ENCODE measurements at regions not wholly inside any gene's neighbourhood (a gene's known extent, or its start where the extent isn't known, plus 50 kb on each side); places are given as distances from the start of the nearest gene placed in this dataset.

DNA sequence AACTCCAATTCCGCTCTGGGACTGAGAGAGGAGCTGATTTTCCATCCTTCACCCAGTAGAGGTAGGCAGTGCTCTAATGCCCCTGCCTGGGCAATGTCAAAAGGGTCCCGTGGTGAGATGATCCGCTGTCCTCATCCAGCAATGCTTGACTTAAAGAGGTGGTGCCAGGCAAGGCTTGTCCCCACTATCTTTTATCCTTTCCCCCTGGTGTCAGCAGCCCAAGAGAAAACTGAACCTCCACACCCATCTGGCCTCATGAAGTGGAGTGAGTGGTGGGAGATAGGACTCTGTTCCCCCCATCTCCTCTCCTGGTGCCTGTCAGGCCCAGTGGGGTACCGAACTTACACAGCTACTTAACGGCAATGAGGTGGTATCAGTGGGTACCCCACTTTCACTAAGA is 107.1 kb downstream of the ABHD5 start:
- no peak overlapping the region for H2BK15ac ChIP-seq (ENCODE audit: low read depth, low read length)
- H3K9ac ChIP-seq (ENCODE audit: low read depth, low read length): no peak overlapping the region
- no peaks in the 10 kb centered on the region for H4K20me1 ChIP-seq (ENCODE audit: insufficient read depth, low read length)
- dilution Hi-C loops (cut with HindIII; ENCODE audit: low sequenced_read_pairs, unreplicated experiment) (no loop called here), intact Hi-C loops (cut with micrococcal nuclease) (no loop called here), in situ Hi-C loops (cut with MboI; ENCODE audit: low sequenced_read_pairs) (no loop called here)
- no peak overlapping the region for H2AK9ac ChIP-seq (replicated peaks; ENCODE audit: low read depth, low read length, poor library complexity)
- no peak overlapping the region for H3K4me3 ChIP-seq (ENCODE audit: insufficient read depth, low read depth, low read length)
- no peak overlapping the region for H4K8ac ChIP-seq (ENCODE audit: low read depth in 2 of 2, low read length in 2 of 2)
- H2BK5ac ChIP-seq (ENCODE audit: low read depth, low read length, poor library complexity, severe bottlenecking): no peak overlapping the region
- no peak overlapping the region for H3K56ac ChIP-seq (ENCODE audit: extremely low read depth, insufficient read depth, low read length)
- WGBS, 2 experiments (ENCODE audit: extremely low coverage in 2 of 2, insufficient read length in 1 of 2): no CpG with 5 or more reads among the region's 5 CpGs
- H3K36me3 ChIP-seq (ENCODE audit: control insufficient read depth, insufficient read depth, low read length): no peaks in the 10 kb centered on the region
- ATAC-seq (ENCODE audit: low read depth) (no peak), DNase-seq (no peak)
- H2BK120ac ChIP-seq (ENCODE audit: low read depth, low read length): no peak overlapping the region
- H3K23ac ChIP-seq (ENCODE audit: low read depth, low read length): no peak overlapping the region
- no peak overlapping the region for H4K91ac ChIP-seq (ENCODE audit: insufficient read depth, low read depth, low read length)
- H3K4me1 ChIP-seq (ENCODE audit: control insufficient read depth, insufficient read depth, low read length): no peaks in the 10 kb centered on the region; the same call in 1 of the 2 replicates
- H4K5ac ChIP-seq (ENCODE audit: low read depth, low read length): no peak overlapping the region
- no peak for TF ChIP-seq RFX5 (IDR thresholded peaks at IDR 0.05; ENCODE audit: low read depth, low read length)
- TF ChIP-seq BHLHE40 (IDR thresholded peaks at IDR 0.05; ENCODE audit: low read depth, low read length): no peak
- no peak for TF ChIP-seq USF2 (IDR thresholded peaks at IDR 0.05; ENCODE audit: low read depth, low read length)
- no peak for TF ChIP-seq CHD1 (IDR thresholded peaks at IDR 0.05; ENCODE audit: low read depth, low read length)
- TF ChIP-seq NFE2L2 (IDR thresholded peaks at IDR 0.05; ENCODE audit: low read depth, low read length): no peak
- no peak for TF ChIP-seq CEBPB (IDR thresholded peaks at IDR 0.05; ENCODE audit: low read depth, low read length)
- TF ChIP-seq, protein P1, sequence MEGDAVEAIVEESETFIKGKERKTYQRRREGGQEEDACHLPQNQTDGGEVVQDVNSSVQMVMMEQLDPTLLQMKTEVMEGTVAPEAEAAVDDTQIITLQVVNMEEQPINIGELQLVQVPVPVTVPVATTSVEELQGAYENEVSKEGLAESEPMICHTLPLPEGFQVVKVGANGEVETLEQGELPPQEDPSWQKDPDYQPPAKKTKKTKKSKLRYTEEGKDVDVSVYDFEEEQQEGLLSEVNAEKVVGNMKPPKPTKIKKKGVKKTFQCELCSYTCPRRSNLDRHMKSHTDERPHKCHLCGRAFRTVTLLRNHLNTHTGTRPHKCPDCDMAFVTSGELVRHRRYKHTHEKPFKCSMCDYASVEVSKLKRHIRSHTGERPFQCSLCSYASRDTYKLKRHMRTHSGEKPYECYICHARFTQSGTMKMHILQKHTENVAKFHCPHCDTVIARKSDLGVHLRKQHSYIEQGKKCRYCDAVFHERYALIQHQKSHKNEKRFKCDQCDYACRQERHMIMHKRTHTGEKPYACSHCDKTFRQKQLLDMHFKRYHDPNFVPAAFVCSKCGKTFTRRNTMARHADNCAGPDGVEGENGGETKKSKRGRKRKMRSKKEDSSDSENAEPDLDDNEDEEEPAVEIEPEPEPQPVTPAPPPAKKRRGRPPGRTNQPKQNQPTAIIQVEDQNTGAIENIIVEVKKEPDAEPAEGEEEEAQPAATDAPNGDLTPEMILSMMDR (conservative IDR thresholded peaks at IDR 0.05; ENCODE audit: low read depth, low read length): no peak
- no peak for TF ChIP-seq RAD21 (IDR thresholded peaks at IDR 0.05; ENCODE audit: low read length)
- TF ChIP-seq FOS (IDR thresholded peaks at IDR 0.05; ENCODE audit: low read depth, low read length): no peak
- TF ChIP-seq POLR2A (IDR thresholded peaks at IDR 0.05; ENCODE audit: low read depth, low read length): no peak
- TF ChIP-seq, protein P2, sequence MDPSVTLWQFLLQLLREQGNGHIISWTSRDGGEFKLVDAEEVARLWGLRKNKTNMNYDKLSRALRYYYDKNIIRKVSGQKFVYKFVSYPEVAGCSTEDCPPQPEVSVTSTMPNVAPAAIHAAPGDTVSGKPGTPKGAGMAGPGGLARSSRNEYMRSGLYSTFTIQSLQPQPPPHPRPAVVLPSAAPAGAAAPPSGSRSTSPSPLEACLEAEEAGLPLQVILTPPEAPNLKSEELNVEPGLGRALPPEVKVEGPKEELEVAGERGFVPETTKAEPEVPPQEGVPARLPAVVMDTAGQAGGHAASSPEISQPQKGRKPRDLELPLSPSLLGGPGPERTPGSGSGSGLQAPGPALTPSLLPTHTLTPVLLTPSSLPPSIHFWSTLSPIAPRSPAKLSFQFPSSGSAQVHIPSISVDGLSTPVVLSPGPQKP (IDR thresholded peaks at IDR 0.05; ENCODE audit: borderline replicate concordance, low read depth, low read length): no peak
- no peak for TF ChIP-seq MXI1 (IDR thresholded peaks at IDR 0.05; ENCODE audit: borderline replicate concordance, low read depth, low read length)
- TF ChIP-seq RCOR1 (IDR thresholded peaks at IDR 0.05; ENCODE audit: insufficient replicate concordance, low read length): no peak
- no peak for TF ChIP-seq MAZ (IDR thresholded peaks at IDR 0.05; ENCODE audit: borderline replicate concordance, low read depth, low read length)
- TF ChIP-seq SMC3 (IDR thresholded peaks at IDR 0.05; ENCODE audit: low read depth, low read length): no peak
- no peaks in the 10 kb centered on the region for H3K9me1 ChIP-seq (ENCODE audit: insufficient read depth, low read length)
- H2BK20ac ChIP-seq (ENCODE audit: low read depth, low read length): no peak overlapping the region
- BruUV-seq (replicated peaks): no TSS peak
- no peak overlapping the region for H3K27ac ChIP-seq (ENCODE audit: insufficient read depth, low read length)
- no peak overlapping the region for H3K4ac ChIP-seq (ENCODE audit: low read depth, low read length)
- H3K14ac ChIP-seq (replicated peaks; ENCODE audit: low read depth, low read length): no peak overlapping the region
- no peaks in the 10 kb centered on the region for H3K79me1 ChIP-seq (ENCODE audit: low read depth in 1 of 2, low read length in 2 of 2)
- no peak overlapping the region for H3K4me2 ChIP-seq (ENCODE audit: low read depth, low read length)
- H2AK5ac ChIP-seq (ENCODE audit: low read depth, low read length): no peak overlapping the region
- POLR2A ChIA-PET (ENCODE audit: unreplicated experiment): no interaction called here
- no peak overlapping the region for H2AFZ ChIP-seq (replicated peaks; ENCODE audit: low read length, poor library complexity)
- H3K9me3 ChIP-seq (ENCODE audit: control insufficient read depth, insufficient read depth, low read length): no peaks in the 10 kb centered on the region
- no peak overlapping the region for H3K18ac ChIP-seq (ENCODE audit: low read depth, low read length)
- CTCF ChIA-PET: interaction anchor here (0.6 to 1.5 kb wide), 3 partner anchors 15 to 125 kb away, joined by 3 to 4 read pairs (median 3); no protein-coding TSS in a partner anchor
- H3K27me3 ChIP-seq (ENCODE audit: control insufficient read depth, insufficient read depth, low read length): peaks cover 4% of the 10 kb centered on the region

Data from IMR-90 (cell line).